Stomach (tissue), 4 donors: ENCODE measurements at regions not wholly inside any gene's neighbourhood (a gene's known extent, or its start where the extent isn't known, plus 50 kb on each side); places are given as distances from the start of the nearest gene placed in this dataset.

Experiments
- POLR2A ChIP-seq, 4 donors: fragments of 450-650 bp; IDR thresholded peaks; one replicate each; pipeline ENCODE4 v1.6.1; 2016; ENCODE audit warnings: antibody characterized with exemption in 4 of 4, control low read depth in 2 of 4, mild to moderate bottlenecking in 1 of 4, moderate library complexity in 1 of 4
- TF ChIP-seq, protein P1 (sequence below), 7 experiments: fragments of 450-650 bp in 4 of 7; fragments of 200-600 bp in 3 of 7; sonication (generic) in 3 of 7; IDR thresholded peaks; one replicate each; pipeline ENCODE4 v1.5.1; 2016 to 2019; ENCODE audit warnings: antibody characterized with exemption in 7 of 7, control low read depth in 2 of 7, mild to moderate bottlenecking in 1 of 7

DNA sequence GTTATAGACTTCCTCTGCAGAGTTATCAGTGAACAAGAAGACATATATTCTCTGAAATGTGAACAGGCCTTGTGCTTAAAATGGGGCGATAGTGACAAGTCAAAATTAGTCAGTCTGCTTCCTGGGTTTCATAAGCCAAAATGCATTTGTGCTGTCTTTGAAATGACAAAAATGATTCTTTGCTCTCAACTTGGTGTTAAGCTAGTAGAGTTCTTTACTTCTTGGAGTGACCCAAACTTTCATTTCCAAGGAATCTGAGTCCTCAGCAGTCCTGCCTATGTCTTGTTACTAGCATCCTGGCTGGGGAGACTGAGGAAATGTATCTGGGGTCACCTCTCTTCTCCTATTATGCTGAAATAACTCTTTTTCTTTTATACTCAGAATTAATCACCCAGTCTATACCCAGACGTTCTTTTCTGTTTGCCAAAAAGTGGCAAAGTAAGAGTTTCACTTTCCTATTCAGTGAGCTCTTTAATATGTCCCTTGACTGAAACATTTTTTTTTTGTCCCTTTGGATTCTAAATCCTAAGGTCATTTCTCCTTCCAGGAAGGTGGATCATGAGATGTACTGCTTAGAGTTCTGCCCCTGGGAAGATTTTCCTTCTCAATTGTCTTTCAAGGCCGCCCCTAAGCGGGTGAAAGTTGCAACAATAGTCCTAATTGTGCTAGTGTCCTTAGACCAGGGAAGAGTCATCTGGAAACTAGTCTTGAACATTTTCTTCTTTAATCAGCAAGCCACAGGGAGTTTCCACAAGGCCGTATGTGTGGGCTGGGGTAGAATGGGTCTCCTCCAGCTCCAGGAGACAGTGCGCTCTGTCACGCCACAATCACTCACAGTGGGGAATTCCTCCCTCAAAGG lies 53.0 kb upstream of the RDX start:
- TF ChIP-seq POLR2A (IDR thresholded peaks at IDR 0.05) = no peak
- TF ChIP-seq, protein P1, sequence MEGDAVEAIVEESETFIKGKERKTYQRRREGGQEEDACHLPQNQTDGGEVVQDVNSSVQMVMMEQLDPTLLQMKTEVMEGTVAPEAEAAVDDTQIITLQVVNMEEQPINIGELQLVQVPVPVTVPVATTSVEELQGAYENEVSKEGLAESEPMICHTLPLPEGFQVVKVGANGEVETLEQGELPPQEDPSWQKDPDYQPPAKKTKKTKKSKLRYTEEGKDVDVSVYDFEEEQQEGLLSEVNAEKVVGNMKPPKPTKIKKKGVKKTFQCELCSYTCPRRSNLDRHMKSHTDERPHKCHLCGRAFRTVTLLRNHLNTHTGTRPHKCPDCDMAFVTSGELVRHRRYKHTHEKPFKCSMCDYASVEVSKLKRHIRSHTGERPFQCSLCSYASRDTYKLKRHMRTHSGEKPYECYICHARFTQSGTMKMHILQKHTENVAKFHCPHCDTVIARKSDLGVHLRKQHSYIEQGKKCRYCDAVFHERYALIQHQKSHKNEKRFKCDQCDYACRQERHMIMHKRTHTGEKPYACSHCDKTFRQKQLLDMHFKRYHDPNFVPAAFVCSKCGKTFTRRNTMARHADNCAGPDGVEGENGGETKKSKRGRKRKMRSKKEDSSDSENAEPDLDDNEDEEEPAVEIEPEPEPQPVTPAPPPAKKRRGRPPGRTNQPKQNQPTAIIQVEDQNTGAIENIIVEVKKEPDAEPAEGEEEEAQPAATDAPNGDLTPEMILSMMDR (IDR thresholded peaks at IDR 0.05) = no peak
